Left ventricle myocardium inferior (tissue), 1 donor: ENCODE measurements at regions not wholly inside any gene's neighbourhood (a gene's known extent, or its start where the extent isn't known, plus 50 kb on each side); places are given as distances from the start of the nearest gene placed in this dataset.

Source experiments
- DNase-seq: peaks from one replicate; pipeline ENCODE4 v3.0.0-alpha.2; 2020
- H3K27ac ChIP-seq: fragments of 200-600 bp; replicated peaks from 2 replicates; pipeline ENCODE4 v1.8.0; 2021
- H3K27me3 ChIP-seq: fragments of 200-600 bp; 2 replicates; pipeline ENCODE4 v1.8.0; 2021; ENCODE audit warnings: low read depth
- H3K36me3 ChIP-seq: fragments of 200-600 bp; 2 replicates; pipeline ENCODE4 v1.8.0; 2021
- H3K4me1 ChIP-seq: fragments of 200-600 bp; 2 replicates; pipeline ENCODE4 v1.8.0; 2021
- H3K4me3 ChIP-seq: fragments of 200-600 bp; 2 replicates; pipeline ENCODE4 v1.8.0; 2021; ENCODE audit warnings: mild to moderate bottlenecking, moderate library complexity
- H3K9me3 ChIP-seq: fragments of 200-600 bp; replicated peaks from 2 replicates; pipeline ENCODE4 v1.8.0; 2021
- CTCF ChIP-seq: fragments of 200-600 bp; IDR thresholded peaks from 2 replicates; pipeline ENCODE4 v1.8.0; 2021; ENCODE audit warnings: antibody characterized with exemption, mild to moderate bottlenecking, borderline replicate concordance
- intact Hi-C: fragments of 100-400 bp; cut with micrococcal nuclease; formaldehyde crosslinking; loops from one replicate; pipeline ENCODE4 v1.11.0; 2022
- donor health status: DM: no; HTN: yes; CAD: no; lungs with severe emphysema.

GRCh38 chr19:5232798-5233505, 107.7 kb downstream of the PTPRS start:
- intact Hi-C loops, result no loop called here
- H3K36me3 ChIP-seq, result peaks cover 17% of the 10 kb centered on the region
- H3K27me3 ChIP-seq, result no peaks in the 10 kb centered on the region
- no peak for DNase-seq
- no peaks in the 10 kb centered on the region for H3K9me3 ChIP-seq
- no peak for TF ChIP-seq CTCF
- H3K4me1 ChIP-seq, result no peaks in the 10 kb centered on the region
- H3K27ac ChIP-seq, result no peak overlapping the region
- no peak overlapping the region for H3K4me3 ChIP-seq

- Histone ChIP-seq H3K27me3 (no peaks in the 10 kb centered on the region), H3K4me1 (no peaks in the 10 kb centered on the region), H3K4me3 (no peak overlapping the region), H3K9me3 (no peaks in the 10 kb centered on the region), H3K27ac (no peak overlapping the region), H3K36me3 (peaks cover 10% of the 10 kb centered on the region)
- no peak for TF ChIP-seq CTCF
- intact Hi-C loops, result no loop called here
- no peak for DNase-seq
Measured at GRCh38 chr19:5231857-5232678, 108.5 kb downstream of the PTPRS start.

- intact Hi-C loops, result no loop called here
- Histone ChIP-seq H3K9me3 (no peaks in the 10 kb centered on the region), H3K36me3 (peaks cover 6% of the 10 kb centered on the region), H3K27me3 (no peaks in the 10 kb centered on the region), H3K4me3 (no peak overlapping the region), H3K27ac (no peak overlapping the region), H3K4me1 (no peaks in the 10 kb centered on the region)
- no peak for TF ChIP-seq CTCF
- no peak for DNase-seq
Measured at GRCh38 chr19:5230730-5231555, 109.7 kb downstream of the PTPRS start.

GRCh38 chr19:5229778-5230335, 110.8 kb downstream of the PTPRS start:
- intact Hi-C loops, result no loop called here
- Histone ChIP-seq H3K9me3 (no peaks in the 10 kb centered on the region), H3K4me1 (no peaks in the 10 kb centered on the region), H3K27me3 (no peaks in the 10 kb centered on the region), H3K36me3 (peaks cover 6% of the 10 kb centered on the region), H3K27ac (no peak overlapping the region), H3K4me3 (peak overlapping the region; percentile 37)
- DNase-seq, result no peak
- no peak for TF ChIP-seq CTCF
